ENCODE measurements at regions not wholly inside any gene's neighbourhood (a gene's known extent, or its start where the extent isn't known, plus 50 kb on each side); places are given as distances from the start of the nearest gene placed in this dataset.

DNA sequence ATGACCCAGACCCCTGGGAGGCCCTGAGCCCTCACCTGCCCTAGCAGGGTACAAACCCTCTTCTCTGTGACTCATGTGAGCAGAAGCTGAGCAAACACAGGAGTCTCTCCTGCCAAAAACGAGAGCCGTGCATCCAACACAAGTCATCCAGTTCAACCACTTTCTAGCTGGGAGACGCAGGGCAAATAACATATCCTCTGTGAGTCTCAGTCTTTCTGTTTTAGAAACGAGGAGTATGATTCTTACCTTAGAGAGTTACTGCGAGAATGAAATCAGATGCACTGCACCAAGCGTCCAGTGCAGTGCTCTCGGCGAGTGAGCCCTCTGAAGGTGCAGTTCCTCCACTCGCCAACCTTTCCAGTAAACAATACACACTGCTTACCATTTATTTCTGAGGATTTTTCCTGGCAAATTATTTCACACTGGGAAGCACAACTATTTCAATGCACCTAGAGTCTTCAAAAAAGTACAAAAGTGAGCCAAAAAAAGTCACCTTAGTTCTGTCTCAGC is 331.8 kb upstream of the MYT1L start:
- no peak for ATAC-seq
- Histone ChIP-seq H3K27me3 (no peaks in the 10 kb centered on the region), H3K36me3 (no peaks in the 10 kb centered on the region), H3K9me3 (no peaks in the 10 kb centered on the region), H3K27ac (no peak overlapping the region), H3K4me1 (no peaks in the 10 kb centered on the region), H3K4me3 (no peak overlapping the region)
- no peak for DNase-seq
- intact Hi-C loops (cut with DNase I) = no loop called here
- TF ChIP-seq, protein P1, sequence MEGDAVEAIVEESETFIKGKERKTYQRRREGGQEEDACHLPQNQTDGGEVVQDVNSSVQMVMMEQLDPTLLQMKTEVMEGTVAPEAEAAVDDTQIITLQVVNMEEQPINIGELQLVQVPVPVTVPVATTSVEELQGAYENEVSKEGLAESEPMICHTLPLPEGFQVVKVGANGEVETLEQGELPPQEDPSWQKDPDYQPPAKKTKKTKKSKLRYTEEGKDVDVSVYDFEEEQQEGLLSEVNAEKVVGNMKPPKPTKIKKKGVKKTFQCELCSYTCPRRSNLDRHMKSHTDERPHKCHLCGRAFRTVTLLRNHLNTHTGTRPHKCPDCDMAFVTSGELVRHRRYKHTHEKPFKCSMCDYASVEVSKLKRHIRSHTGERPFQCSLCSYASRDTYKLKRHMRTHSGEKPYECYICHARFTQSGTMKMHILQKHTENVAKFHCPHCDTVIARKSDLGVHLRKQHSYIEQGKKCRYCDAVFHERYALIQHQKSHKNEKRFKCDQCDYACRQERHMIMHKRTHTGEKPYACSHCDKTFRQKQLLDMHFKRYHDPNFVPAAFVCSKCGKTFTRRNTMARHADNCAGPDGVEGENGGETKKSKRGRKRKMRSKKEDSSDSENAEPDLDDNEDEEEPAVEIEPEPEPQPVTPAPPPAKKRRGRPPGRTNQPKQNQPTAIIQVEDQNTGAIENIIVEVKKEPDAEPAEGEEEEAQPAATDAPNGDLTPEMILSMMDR (IDR thresholded peaks at IDR 0.05) = no peak

GRCh38 chr2:2662037-2662846 is 331.2 kb upstream of the MYT1L start:
- H3K36me3 ChIP-seq = no peaks in the 10 kb centered on the region
- DNase-seq = no peak
- TF ChIP-seq, protein P1 (IDR thresholded peaks at IDR 0.05) = no peak
- H3K9me3 ChIP-seq = no peaks in the 10 kb centered on the region
- peaks cover 4% of the 10 kb centered on the region for H3K27me3 ChIP-seq
- H3K4me1 ChIP-seq = no peaks in the 10 kb centered on the region
- no peak overlapping the region for H3K27ac ChIP-seq
- H3K4me3 ChIP-seq = no peak overlapping the region
- peak; percentile 28 for ATAC-seq
- intact Hi-C loops (cut with DNase I) = no loop called here

DNA sequence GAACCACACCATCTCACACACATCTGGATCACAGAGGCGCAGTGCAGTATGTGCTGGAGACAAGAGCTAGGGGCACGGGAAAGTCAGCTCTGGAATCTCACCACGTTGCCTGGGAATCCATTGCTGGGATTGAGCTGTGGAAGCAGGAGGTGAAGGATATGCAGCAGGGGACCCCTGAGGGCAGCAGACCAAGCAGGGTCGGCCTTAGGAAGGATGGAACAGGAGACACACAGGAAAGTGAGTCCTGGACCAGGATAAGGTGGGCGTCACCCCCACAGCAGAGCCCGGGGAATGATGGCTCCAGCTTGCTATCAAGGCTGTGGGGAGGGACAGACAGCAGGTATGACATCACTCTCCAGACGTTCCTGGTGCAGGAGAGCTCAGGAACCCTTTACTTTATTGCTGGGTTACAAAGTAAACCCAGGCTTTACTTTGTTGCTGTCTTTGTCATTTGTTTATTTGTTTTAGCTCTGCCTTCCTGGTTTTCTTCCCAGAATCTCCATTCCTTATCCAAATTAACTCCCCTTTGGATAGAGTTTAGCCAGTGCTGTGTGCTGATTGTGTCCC is 329.8 kb upstream of the MYT1L start:
- TF ChIP-seq, protein P1 (IDR thresholded peaks at IDR 0.05) = no peak
- Histone ChIP-seq H3K36me3 (no peaks in the 10 kb centered on the region), H3K27me3 (peaks cover 8% of the 10 kb centered on the region), H3K9me3 (no peaks in the 10 kb centered on the region), H3K4me1 (no peaks in the 10 kb centered on the region), H3K27ac (no peak overlapping the region), H3K4me3 (no peak overlapping the region)
- DNase-seq (no peak), ATAC-seq (no peak)
- intact Hi-C loops (cut with DNase I) = no loop called here

- intact Hi-C loops (cut with DNase I) = no loop called here
- no peaks in the 10 kb centered on the region for H3K4me1 ChIP-seq
- no peaks in the 10 kb centered on the region for H3K9me3 ChIP-seq
- peaks cover 8% of the 10 kb centered on the region for H3K27me3 ChIP-seq
- TF ChIP-seq, protein P1 (IDR thresholded peaks at IDR 0.05) = no peak
- H3K27ac ChIP-seq = no peak overlapping the region
- no peak for ATAC-seq
- no peaks in the 10 kb centered on the region for H3K36me3 ChIP-seq
- no peak for DNase-seq
- no peak overlapping the region for H3K4me3 ChIP-seq
These were observed 326.3 kb upstream of the MYT1L start for GRCh38 chr2:2657121-2657962.

DNA sequence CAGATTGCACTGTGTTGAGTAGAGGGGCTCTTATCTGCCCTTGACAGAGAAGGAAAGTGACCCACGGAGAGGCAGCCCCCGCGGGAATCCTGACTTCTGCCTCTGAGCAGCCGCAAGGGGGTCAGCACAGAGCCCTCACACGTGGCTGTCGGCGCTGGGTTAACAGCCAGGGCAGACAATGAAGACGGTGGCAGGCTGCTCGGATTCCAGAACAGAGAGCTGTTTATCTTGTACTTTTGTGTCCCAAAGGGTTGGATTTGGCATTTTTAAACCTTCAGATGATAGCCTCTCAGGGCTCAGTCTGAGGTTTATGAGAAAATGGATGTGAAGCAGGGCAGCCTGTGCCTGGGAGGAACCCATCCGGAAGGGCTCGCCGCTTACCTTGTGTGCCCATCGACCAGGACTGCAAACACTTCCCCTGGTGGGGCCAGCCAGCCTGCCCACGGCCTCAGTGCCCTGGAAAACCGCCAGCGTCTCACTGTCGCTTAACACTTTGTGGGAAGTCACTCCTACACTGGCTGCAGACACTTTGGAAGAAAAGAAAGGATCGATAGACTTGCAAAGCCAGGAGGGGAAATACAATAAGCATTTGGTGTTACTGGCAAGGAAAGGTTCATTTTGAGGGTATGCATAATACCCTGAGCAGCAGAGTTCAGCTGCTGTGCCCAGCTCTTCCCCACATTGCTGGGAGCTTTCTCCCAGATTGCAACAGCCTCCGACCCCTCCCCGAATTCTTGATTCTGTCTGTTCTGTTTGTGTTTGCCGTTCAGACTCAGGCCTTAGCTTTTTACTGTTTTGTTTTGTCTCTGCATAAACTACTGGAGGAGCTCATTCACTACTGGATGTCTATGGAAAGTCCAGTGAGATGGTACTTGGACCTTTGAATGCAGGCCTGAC is 325.3 kb upstream of the MYT1L start:
- DNase-seq = no peak
- TF ChIP-seq, protein P1 (IDR thresholded peaks at IDR 0.05) = no peak
- H3K36me3 ChIP-seq = no peaks in the 10 kb centered on the region
- H3K27me3 ChIP-seq = peaks cover 8% of the 10 kb centered on the region
- no peak overlapping the region for H3K4me3 ChIP-seq
- H3K9me3 ChIP-seq = no peaks in the 10 kb centered on the region
- H3K27ac ChIP-seq = no peak overlapping the region
- H3K4me1 ChIP-seq = no peaks in the 10 kb centered on the region
- no peak for ATAC-seq
- intact Hi-C loops (cut with DNase I) = no loop called here

Data from upper lobe of right lung (tissue), 1 donor.